Tibial nerve (tissue), 3 donors: ENCODE measurements at regions not wholly inside any gene's neighbourhood (a gene's known extent, or its start where the extent isn't known, plus 50 kb on each side); places are given as distances from the start of the nearest gene placed in this dataset.

Experiments
- POLR2A ChIP-seq, 2 donors: fragments of 450-650 bp; IDR thresholded peaks; one replicate each; pipeline ENCODE4 v1.6.1; 2017; ENCODE audit warnings: antibody characterized with exemption in 2 of 2, mild to moderate bottlenecking in 2 of 2, moderate library complexity in 2 of 2
- TF ChIP-seq, protein P1 (sequence below), 5 experiments: fragments of 200-600 bp in 3 of 5; fragments of 450-650 bp in 2 of 5; sonication (generic) in 3 of 5; IDR thresholded peaks; one replicate each; pipeline ENCODE4 v1.5.1; 2016 to 2019; ENCODE audit warnings: antibody characterized with exemption in 5 of 5, mild to moderate bottlenecking in 3 of 5, moderate library complexity in 2 of 5

DNA sequence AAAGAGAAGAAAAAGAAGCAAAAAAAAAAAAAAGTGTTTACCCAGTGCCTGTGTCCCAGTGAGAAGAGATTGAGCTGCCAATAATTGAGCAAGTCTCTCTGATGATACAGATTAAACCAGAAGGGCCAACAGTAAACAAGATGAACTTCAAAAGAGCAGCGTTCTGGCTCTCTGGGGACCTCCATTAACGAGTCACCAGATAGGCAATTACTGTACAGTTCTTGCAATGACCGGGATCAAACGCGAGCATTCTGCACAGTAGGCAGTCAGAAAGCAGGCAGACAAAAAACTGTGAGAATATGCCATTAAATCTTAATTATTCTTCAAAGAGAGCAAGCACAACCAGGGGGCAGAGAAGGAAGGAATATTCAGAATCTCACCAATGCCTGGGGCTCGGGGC is 626.1 kb downstream of the TMEM114 start:
- TF ChIP-seq, protein P1, sequence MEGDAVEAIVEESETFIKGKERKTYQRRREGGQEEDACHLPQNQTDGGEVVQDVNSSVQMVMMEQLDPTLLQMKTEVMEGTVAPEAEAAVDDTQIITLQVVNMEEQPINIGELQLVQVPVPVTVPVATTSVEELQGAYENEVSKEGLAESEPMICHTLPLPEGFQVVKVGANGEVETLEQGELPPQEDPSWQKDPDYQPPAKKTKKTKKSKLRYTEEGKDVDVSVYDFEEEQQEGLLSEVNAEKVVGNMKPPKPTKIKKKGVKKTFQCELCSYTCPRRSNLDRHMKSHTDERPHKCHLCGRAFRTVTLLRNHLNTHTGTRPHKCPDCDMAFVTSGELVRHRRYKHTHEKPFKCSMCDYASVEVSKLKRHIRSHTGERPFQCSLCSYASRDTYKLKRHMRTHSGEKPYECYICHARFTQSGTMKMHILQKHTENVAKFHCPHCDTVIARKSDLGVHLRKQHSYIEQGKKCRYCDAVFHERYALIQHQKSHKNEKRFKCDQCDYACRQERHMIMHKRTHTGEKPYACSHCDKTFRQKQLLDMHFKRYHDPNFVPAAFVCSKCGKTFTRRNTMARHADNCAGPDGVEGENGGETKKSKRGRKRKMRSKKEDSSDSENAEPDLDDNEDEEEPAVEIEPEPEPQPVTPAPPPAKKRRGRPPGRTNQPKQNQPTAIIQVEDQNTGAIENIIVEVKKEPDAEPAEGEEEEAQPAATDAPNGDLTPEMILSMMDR (IDR thresholded peaks at IDR 0.05) = no peak
- TF ChIP-seq POLR2A (IDR thresholded peaks at IDR 0.05) = no peak
